Activated naive CD4-positive, alpha-beta T cell treated with anti-CD3 and anti-CD28 coated beads for 36 hours (primary cell): ENCODE measurements at regions not wholly inside any gene's neighbourhood (a gene's known extent, or its start where the extent isn't known, plus 50 kb on each side); places are given as distances from the start of the nearest gene placed in this dataset.

Experiments
- CTCF ChIA-PET: fragments of 350-600 bp; sonication (Branson Sonifier 250); formaldehyde crosslinking; loops from one replicate; lab custom pipeline; 2021; ENCODE audit warnings: antibody characterized with exemption; lab: Charles Lee
- DNase-seq: peaks from one replicate; pipeline ENCODE4 v3.0.0-alpha.2; 2020
- H3K27ac Mint-ChIP-seq: one replicate; pipeline ENCODE4 v1.8.0; 2021; ENCODE audit warnings: mild to moderate bottlenecking, mixed read lengths
- H3K27me3 Mint-ChIP-seq: one replicate; pipeline ENCODE4 v1.8.0; 2021; ENCODE audit warnings: low read depth, mixed read lengths
- H3K36me3 Mint-ChIP-seq: one replicate; pipeline ENCODE4 v1.8.0; 2021; ENCODE audit warnings: low read depth, mixed read lengths
- H3K4me1 Mint-ChIP-seq: one replicate; pipeline ENCODE4 v1.8.0; 2021; ENCODE audit warnings: low read depth, mixed read lengths
- H3K4me3 Mint-ChIP-seq: one replicate; pipeline ENCODE4 v1.8.0; 2021; ENCODE audit warnings: mild to moderate bottlenecking, moderate library complexity, mixed read lengths
- H3K9me3 Mint-ChIP-seq: one replicate; pipeline ENCODE4 v1.8.0; 2021; ENCODE audit warnings: mixed read lengths
- intact Hi-C: fragments of 100-400 bp; cut with micrococcal nuclease; formaldehyde crosslinking; loops from one replicate; pipeline ENCODE4 v1.15.1; 2023

DNA sequence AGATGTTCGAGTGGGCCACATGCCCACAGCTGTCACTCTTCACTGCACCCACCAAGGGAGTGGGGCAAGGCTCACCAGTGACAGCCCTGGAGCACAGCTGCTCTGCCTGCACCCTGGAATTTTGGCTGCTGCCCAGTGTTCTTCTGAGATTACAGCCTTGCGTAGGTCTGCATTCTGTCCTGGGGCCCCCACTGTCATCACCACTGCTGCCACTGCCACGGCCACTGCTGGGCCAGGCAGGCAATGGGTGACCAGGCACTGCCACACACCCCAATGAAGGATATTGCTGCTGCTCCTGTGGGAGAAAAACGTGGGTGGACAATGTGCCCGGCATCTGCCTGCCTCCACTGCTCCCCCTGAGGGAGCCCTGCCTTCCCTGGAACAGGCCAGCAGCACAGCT, 1717.0 kb downstream of the TP53TG3F start:
- CTCF ChIA-PET, result no interaction called here
- H3K27me3 Mint-ChIP-seq, result no peaks in the 10 kb centered on the region
- DNase-seq, result no peak
- H3K4me3 Mint-ChIP-seq, result no peak overlapping the region
- peaks cover 7% of the 10 kb centered on the region for H3K9me3 Mint-ChIP-seq
- intact Hi-C loops, result no loop called here
- H3K36me3 Mint-ChIP-seq, result no peaks in the 10 kb centered on the region
- no peaks in the 10 kb centered on the region for H3K4me1 Mint-ChIP-seq
- H3K27ac Mint-ChIP-seq, result no peak overlapping the region

DNA sequence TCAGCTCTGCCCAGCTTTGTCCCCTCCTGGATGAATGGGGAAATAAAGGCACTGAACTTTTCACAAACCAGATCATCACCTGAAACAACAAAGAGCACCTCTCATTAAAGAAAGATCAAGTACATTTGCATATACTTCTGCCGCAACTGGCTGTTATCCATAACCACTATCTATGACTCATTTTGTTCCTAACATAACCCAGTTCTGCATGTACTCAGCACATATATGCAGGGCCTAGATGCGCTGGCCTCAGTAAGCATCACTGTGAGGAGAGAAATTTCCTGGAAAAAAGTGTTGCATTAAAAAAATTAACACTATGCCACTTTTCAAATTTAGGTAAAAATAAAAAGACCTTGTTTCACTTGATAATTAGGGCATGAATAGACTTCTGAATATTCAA, 1718.4 kb downstream of the TP53TG3F start:
- intact Hi-C loops, result no loop called here

GRCh38 chr16:35180970-35181369, 1721.6 kb downstream of the TP53TG3F start:
- H3K4me3 Mint-ChIP-seq, result no peak overlapping the region
- no peaks in the 10 kb centered on the region for H3K27me3 Mint-ChIP-seq
- H3K36me3 Mint-ChIP-seq, result no peaks in the 10 kb centered on the region
- H3K9me3 Mint-ChIP-seq, result peaks cover 17% of the 10 kb centered on the region
- CTCF ChIA-PET, result no interaction called here
- H3K4me1 Mint-ChIP-seq, result no peaks in the 10 kb centered on the region
- no peak overlapping the region for H3K27ac Mint-ChIP-seq
- intact Hi-C loops, result no loop called here
- no peak for DNase-seq

More for the DNA sequence above, 1718.4 kb downstream of the TP53TG3F start:
- Mint-ChIP-seq H3K27ac (no peak overlapping the region), H3K27me3 (no peaks in the 10 kb centered on the region), H3K4me3 (no peak overlapping the region), H3K36me3 (no peaks in the 10 kb centered on the region), H3K4me1 (no peaks in the 10 kb centered on the region), H3K9me3 (peaks cover 11% of the 10 kb centered on the region)
- no peak for DNase-seq
- CTCF ChIA-PET, result no interaction called here

GRCh38 chr16:35181422-35182030, 1722.1 kb downstream of the TP53TG3F start:
- H3K36me3 Mint-ChIP-seq, result no peaks in the 10 kb centered on the region
- H3K27me3 Mint-ChIP-seq, result no peaks in the 10 kb centered on the region
- peaks cover 19% of the 10 kb centered on the region for H3K9me3 Mint-ChIP-seq
- CTCF ChIA-PET, result no interaction called here
- H3K27ac Mint-ChIP-seq, result no peak overlapping the region
- DNase-seq, result no peak
- H3K4me3 Mint-ChIP-seq, result no peak overlapping the region
- no peaks in the 10 kb centered on the region for H3K4me1 Mint-ChIP-seq
- intact Hi-C loops, result no loop called here

DNA sequence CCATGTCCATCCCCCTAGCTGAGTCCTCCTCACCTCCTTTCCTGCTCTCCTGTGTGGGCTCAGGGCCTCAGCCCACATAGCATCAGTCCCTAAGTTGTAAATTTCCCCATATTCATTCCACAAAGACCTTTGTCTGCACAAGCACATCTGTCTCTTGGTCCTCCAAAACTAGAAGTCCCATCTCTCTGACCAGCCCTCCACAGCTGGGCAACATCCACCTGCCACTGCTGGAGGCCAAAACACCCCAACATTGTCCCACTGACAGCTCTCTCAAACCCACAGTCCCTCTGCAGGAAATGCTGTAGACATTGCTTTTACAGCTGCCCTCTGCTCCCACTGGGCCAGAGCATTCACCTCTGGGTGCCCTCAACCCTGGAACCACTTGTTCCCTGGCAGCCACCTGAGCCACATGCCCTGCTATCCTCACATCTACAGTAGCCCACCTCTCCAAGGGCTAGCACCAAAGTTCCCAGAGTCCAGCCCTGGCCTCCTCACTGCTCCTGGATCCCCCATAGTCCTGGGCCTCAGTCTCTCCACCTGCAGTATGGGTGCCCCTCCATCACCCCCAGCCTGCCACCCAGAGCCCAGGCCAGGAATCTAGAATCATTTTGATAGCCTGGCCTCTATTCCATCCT, 1722.7 kb downstream of the TP53TG3F start:
- intact Hi-C loops, result no loop called here
- H3K27ac Mint-ChIP-seq, result no peak overlapping the region

DNA sequence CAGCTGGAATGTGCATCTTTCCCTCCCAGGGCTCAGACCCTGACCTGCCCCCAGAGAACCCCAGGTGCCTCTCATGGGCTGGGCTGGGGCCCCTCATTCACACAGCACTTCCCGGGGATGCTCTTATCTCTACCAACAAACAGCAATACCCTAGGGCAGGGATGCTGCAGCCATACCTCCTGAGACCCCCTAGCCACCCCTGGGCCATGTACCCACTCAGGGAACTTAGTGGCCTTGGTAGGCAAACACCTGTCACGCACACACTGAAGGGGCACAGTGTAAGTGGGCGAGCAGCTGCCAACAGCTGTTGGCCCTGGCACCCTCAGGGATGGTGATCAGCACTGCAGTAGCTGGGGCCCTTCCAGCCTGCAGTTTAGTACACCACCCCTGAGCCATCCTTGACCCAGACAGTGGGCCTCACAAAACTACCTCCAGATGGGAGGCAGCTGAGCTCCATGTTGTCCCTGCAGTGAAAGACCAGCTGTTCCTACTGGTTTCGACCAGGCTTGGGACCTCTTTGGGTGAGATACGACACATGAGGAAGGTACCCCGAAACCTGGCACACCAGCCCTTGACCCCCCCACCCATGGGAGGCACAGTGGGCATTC, 1723.6 kb downstream of the TP53TG3F start:
- Mint-ChIP-seq H3K4me3 (no peak overlapping the region), H3K4me1 (no peaks in the 10 kb centered on the region), H3K27ac (no peak overlapping the region), H3K9me3 (peaks cover 19% of the 10 kb centered on the region), H3K27me3 (no peaks in the 10 kb centered on the region), H3K36me3 (no peaks in the 10 kb centered on the region)
- no peak for DNase-seq
- intact Hi-C loops, result no loop called here
- CTCF ChIA-PET, result no interaction called here

More for the DNA sequence above, 1722.7 kb downstream of the TP53TG3F start:
- Mint-ChIP-seq H3K4me1 (no peaks in the 10 kb centered on the region), H3K4me3 (no peak overlapping the region), H3K27me3 (no peaks in the 10 kb centered on the region), H3K36me3 (no peaks in the 10 kb centered on the region), H3K9me3 (peaks cover 23% of the 10 kb centered on the region)
- CTCF ChIA-PET, result no interaction called here
- DNase-seq, result no peak

- intact Hi-C loops, result no loop called here
- Mint-ChIP-seq H3K4me1 (no peaks in the 10 kb centered on the region), H3K36me3 (no peaks in the 10 kb centered on the region), H3K27me3 (no peaks in the 10 kb centered on the region), H3K4me3 (no peak overlapping the region), H3K9me3 (peaks cover 19% of the 10 kb centered on the region), H3K27ac (no peak overlapping the region)
- no peak for DNase-seq
- CTCF ChIA-PET, result no interaction called here
Measured at GRCh38 chr16:35184356-35184870, 1725.0 kb downstream of the TP53TG3F start.

GRCh38 chr16:35185366-35186044, 1726.1 kb downstream of the TP53TG3F start:
- Mint-ChIP-seq H3K36me3 (no peaks in the 10 kb centered on the region), H3K9me3 (peaks cover 18% of the 10 kb centered on the region), H3K4me3 (no peak overlapping the region), H3K4me1 (no peaks in the 10 kb centered on the region), H3K27me3 (no peaks in the 10 kb centered on the region), H3K27ac (no peak overlapping the region)
- CTCF ChIA-PET, result no interaction called here
- DNase-seq, result no peak
- intact Hi-C loops, result no loop called here

GRCh38 chr16:35186045-35186759, 1726.8 kb downstream of the TP53TG3F start:
- peaks cover 17% of the 10 kb centered on the region for H3K9me3 Mint-ChIP-seq
- intact Hi-C loops, result no loop called here
- no peak for DNase-seq
- no peaks in the 10 kb centered on the region for H3K36me3 Mint-ChIP-seq
- no peak overlapping the region for H3K4me3 Mint-ChIP-seq
- H3K27me3 Mint-ChIP-seq, result no peaks in the 10 kb centered on the region
- H3K27ac Mint-ChIP-seq, result no peak overlapping the region
- no peaks in the 10 kb centered on the region for H3K4me1 Mint-ChIP-seq
- CTCF ChIA-PET, result no interaction called here

GRCh38 chr16:35187665-35188225, 1728.3 kb downstream of the TP53TG3F start:
- intact Hi-C loops, result no loop called here

GRCh38 chr16:35188288-35189155, 1729.1 kb downstream of the TP53TG3F start:
- DNase-seq, result peak; percentile 24
- no peaks in the 10 kb centered on the region for H3K36me3 Mint-ChIP-seq
- H3K4me1 Mint-ChIP-seq, result no peaks in the 10 kb centered on the region
- no peak overlapping the region for H3K27ac Mint-ChIP-seq
- intact Hi-C loops, result no loop called here
- peaks cover 12% of the 10 kb centered on the region for H3K9me3 Mint-ChIP-seq
- H3K4me3 Mint-ChIP-seq, result no peak overlapping the region
- CTCF ChIA-PET, result no interaction called here
- H3K27me3 Mint-ChIP-seq, result no peaks in the 10 kb centered on the region

More at GRCh38 chr16:35187665-35188225, 1728.3 kb downstream of the TP53TG3F start:
- Mint-ChIP-seq H3K9me3 (peaks cover 12% of the 10 kb centered on the region), H3K4me3 (no peak overlapping the region), H3K4me1 (no peaks in the 10 kb centered on the region), H3K27me3 (no peaks in the 10 kb centered on the region), H3K36me3 (no peaks in the 10 kb centered on the region), H3K27ac (no peak overlapping the region)
- CTCF ChIA-PET, result no interaction called here
- no peak for DNase-seq
